HEK293T (cell line): ENCODE measurements at regions not wholly inside any gene's neighbourhood (a gene's known extent, or its start where the extent isn't known, plus 50 kb on each side); places are given as distances from the start of the nearest gene placed in this dataset.

Experiments
- FOXK2 ChIP-seq: fragments of 450-650 bp; IDR thresholded peaks from 2 replicates; pipeline ENCODE4 v1.6.1; 2016; ENCODE audit warnings: mild to moderate bottlenecking
- LEF1 ChIP-seq: fragments of 450-650 bp; IDR thresholded peaks from 2 replicates; pipeline ENCODE4 v1.6.1; 2017; ENCODE audit warnings: mild to moderate bottlenecking, borderline replicate concordance
- SP1 ChIP-seq: fragments of 450-650 bp; IDR thresholded peaks from 2 replicates; pipeline ENCODE4 v1.6.1; 2017
- SUZ12 ChIP-seq: fragments of 450-650 bp; IDR thresholded peaks from 2 replicates; pipeline ENCODE4 v1.6.1; 2016; ENCODE audit warnings: mild to moderate bottlenecking
- TARDBP ChIP-seq: fragments of 450-650 bp; IDR thresholded peaks from 2 replicates; pipeline ENCODE4 v1.6.1; 2016

- TF ChIP-seq LEF1 (no peak), FOXK2 (no peak), SUZ12 (no peak), TARDBP (no peak), SP1 (no peak)
Measured at GRCh38 chr18:44545359-44545985, 135.2 kb upstream of the SETBP1 start.
